Activated T-cell treated with anti-CD3 and anti-CD28 coated beads, Interleukin-2, amount 50 U/mL, for 48 hours (primary cell): ENCODE measurements at regions not wholly inside any gene's neighbourhood (a gene's known extent, or its start where the extent isn't known, plus 50 kb on each side); places are given as distances from the start of the nearest gene placed in this dataset.

ENCODE experiments used
- DNase-seq, 2 experiments: peaks; one replicate each; pipeline ENCODE4 v3.0.0-alpha.2; 2020

- no peak for DNase-seq
Observed at GRCh38 chr18:51401912-51402311, 204.4 kb upstream of the MEX3C start.

- no peak for DNase-seq
Observed at GRCh38 chr18:51404620-51405019, 207.1 kb upstream of the MEX3C start.

- no peak for DNase-seq
Observed at GRCh38 chr18:51405683-51406477, 208.4 kb upstream of the MEX3C start.

GRCh38 chr18:51417643-51418483, 220.4 kb upstream of the MEX3C start:
- DNase-seq = no peak

- peak in 1 of 2 experiments; percentile 17 for DNase-seq
Observed at GRCh38 chr18:51425475-51425874, 228.0 kb upstream of the MEX3C start.

GRCh38 chr18:51425889-51426288, 228.4 kb upstream of the MEX3C start:
- DNase-seq = no peak

GRCh38 chr18:51426996-51427395, 229.5 kb upstream of the MEX3C start:
- DNase-seq = no peak

- DNase-seq = no peak
Observed at GRCh38 chr18:51429644-51430043, 232.2 kb upstream of the MEX3C start.

- DNase-seq = no peak
Observed at GRCh38 chr18:51430538-51430937, 233.1 kb upstream of the MEX3C start.

- no peak for DNase-seq
Observed at GRCh38 chr18:51433296-51433695, 235.8 kb upstream of the MEX3C start.

- DNase-seq = no peak
Observed at GRCh38 chr18:51433881-51434280, 236.4 kb upstream of the MEX3C start.

GRCh38 chr18:51437280-51438271, 240.1 kb upstream of the MEX3C start:
- DNase-seq = no peak

GRCh38 chr18:51438797-51439350, 241.4 kb upstream of the MEX3C start:
- no peak for DNase-seq

GRCh38 chr18:51442012-51442411, 244.5 kb upstream of the MEX3C start:
- DNase-seq = no peak

GRCh38 chr18:51446571-51447210, 249.2 kb upstream of the MEX3C start:
- DNase-seq = no peak

GRCh38 chr18:51447351-51448342, 250.2 kb upstream of the MEX3C start:
- DNase-seq = no peak

- DNase-seq = no peak
Observed at GRCh38 chr18:51448949-51449348, 251.5 kb upstream of the MEX3C start.

GRCh38 chr18:51453594-51453993, 256.1 kb upstream of the MEX3C start:
- DNase-seq = no peak

GRCh38 chr18:51458861-51459260, 261.4 kb upstream of the MEX3C start:
- no peak for DNase-seq

GRCh38 chr18:51461956-51462355, 264.5 kb upstream of the MEX3C start:
- no peak for DNase-seq
